Left ventricle myocardium inferior (tissue), 1 donor: ENCODE measurements at regions not wholly inside any gene's neighbourhood (a gene's known extent, or its start where the extent isn't known, plus 50 kb on each side); places are given as distances from the start of the nearest gene placed in this dataset.

ENCODE experiments used
- DNase-seq: peaks from one replicate; pipeline ENCODE4 v3.0.0-alpha.2; 2020
- H3K27ac ChIP-seq: fragments of 200-600 bp; replicated peaks from 2 replicates; pipeline ENCODE4 v1.8.0; 2021
- H3K27me3 ChIP-seq: fragments of 200-600 bp; 2 replicates; pipeline ENCODE4 v1.8.0; 2021; ENCODE audit warnings: low read depth
- H3K36me3 ChIP-seq: fragments of 200-600 bp; 2 replicates; pipeline ENCODE4 v1.8.0; 2021
- H3K4me1 ChIP-seq: fragments of 200-600 bp; 2 replicates; pipeline ENCODE4 v1.8.0; 2021
- H3K4me3 ChIP-seq: fragments of 200-600 bp; 2 replicates; pipeline ENCODE4 v1.8.0; 2021; ENCODE audit warnings: mild to moderate bottlenecking, moderate library complexity
- H3K9me3 ChIP-seq: fragments of 200-600 bp; replicated peaks from 2 replicates; pipeline ENCODE4 v1.8.0; 2021
- CTCF ChIP-seq: fragments of 200-600 bp; IDR thresholded peaks from 2 replicates; pipeline ENCODE4 v1.8.0; 2021; ENCODE audit warnings: antibody characterized with exemption, mild to moderate bottlenecking, borderline replicate concordance
- intact Hi-C: fragments of 100-400 bp; cut with micrococcal nuclease; formaldehyde crosslinking; loops from one replicate; pipeline ENCODE4 v1.11.0; 2022
- donor health status: DM: no; HTN: yes; CAD: no; lungs with severe emphysema.

GRCh38 chr13:97696921-97697320 is 256.6 kb upstream of the IPO5 start:
- no peak overlapping the region for H3K4me3 ChIP-seq
- H3K27ac ChIP-seq, result no peak overlapping the region
- no peak for TF ChIP-seq CTCF
- no peaks in the 10 kb centered on the region for H3K4me1 ChIP-seq
- H3K9me3 ChIP-seq, result peaks cover 2% of the 10 kb centered on the region
- H3K36me3 ChIP-seq, result no peaks in the 10 kb centered on the region
- intact Hi-C loops, result no loop called here
- no peak for DNase-seq
- H3K27me3 ChIP-seq, result peaks cover 10% of the 10 kb centered on the region

- TF ChIP-seq CTCF, result no peak
- no peak for DNase-seq
- Histone ChIP-seq H3K4me1 (no peaks in the 10 kb centered on the region), H3K27ac (no peak overlapping the region), H3K27me3 (no peaks in the 10 kb centered on the region), H3K36me3 (no peaks in the 10 kb centered on the region), H3K9me3 (no peaks in the 10 kb centered on the region), H3K4me3 (no peak overlapping the region)
- intact Hi-C loops, result no loop called here
Measured at GRCh38 chr13:97700306-97700848, 253.1 kb upstream of the IPO5 start.

- DNase-seq, result no peak
- intact Hi-C loops, result no loop called here
- no peak for TF ChIP-seq CTCF
- Histone ChIP-seq H3K9me3 (no peaks in the 10 kb centered on the region), H3K4me3 (no peak overlapping the region), H3K4me1 (no peaks in the 10 kb centered on the region), H3K36me3 (no peaks in the 10 kb centered on the region), H3K27me3 (no peaks in the 10 kb centered on the region), H3K27ac (no peak overlapping the region)
Measured at GRCh38 chr13:97702614-97703013, 250.9 kb upstream of the IPO5 start.

GRCh38 chr13:97710797-97711196 is 242.7 kb upstream of the IPO5 start:
- Histone ChIP-seq H3K4me1 (no peaks in the 10 kb centered on the region), H3K9me3 (peaks cover 18% of the 10 kb centered on the region), H3K27ac (no peak overlapping the region), H3K36me3 (no peaks in the 10 kb centered on the region), H3K27me3 (no peaks in the 10 kb centered on the region), H3K4me3 (no peak overlapping the region)
- no peak for DNase-seq
- intact Hi-C loops, result no loop called here
- no peak for TF ChIP-seq CTCF

- DNase-seq, result no peak
- no peaks in the 10 kb centered on the region for H3K36me3 ChIP-seq
- H3K9me3 ChIP-seq, result peaks cover 18% of the 10 kb centered on the region
- no peaks in the 10 kb centered on the region for H3K4me1 ChIP-seq
- H3K4me3 ChIP-seq, result no peak overlapping the region
- H3K27ac ChIP-seq, result no peak overlapping the region
- intact Hi-C loops, result no loop called here
- H3K27me3 ChIP-seq, result no peaks in the 10 kb centered on the region
- no peak for TF ChIP-seq CTCF
Measured at GRCh38 chr13:97712770-97713169, 240.7 kb upstream of the IPO5 start.

- intact Hi-C loops, result no loop called here
- H3K4me1 ChIP-seq, result no peaks in the 10 kb centered on the region
- H3K27me3 ChIP-seq, result no peaks in the 10 kb centered on the region
- TF ChIP-seq CTCF, result no peak
- H3K9me3 ChIP-seq, result peaks cover 18% of the 10 kb centered on the region
- no peak overlapping the region for H3K4me3 ChIP-seq
- H3K36me3 ChIP-seq, result no peaks in the 10 kb centered on the region
- no peak overlapping the region for H3K27ac ChIP-seq
- DNase-seq, result no peak
Measured at GRCh38 chr13:97715763-97716162, 237.7 kb upstream of the IPO5 start.
